Osteoblast (primary cell): ENCODE measurements at regions not wholly inside any gene's neighbourhood (a gene's known extent, or its start where the extent isn't known, plus 50 kb on each side); places are given as distances from the start of the nearest gene placed in this dataset.

Experiments used
- DNase-seq: peaks from one replicate; pipeline ENCODE4 v3.0.0; 2011; ENCODE audit warnings: low spot score, mixed read lengths; ENCODE audit not compliant: insufficient read length; ENCODE audit errors: missing footprints
- H2AFZ ChIP-seq: 2 replicates; pipeline ENCODE4 v1.6.0; 2011; ENCODE audit warnings: mild to moderate bottlenecking, low read length
- H3K27ac ChIP-seq: 2 replicates; pipeline ENCODE4 v1.5.1; 2011; ENCODE audit warnings: mild to moderate bottlenecking, low read depth, low read length, moderate library complexity
- H3K27me3 ChIP-seq: 2 replicates; pipeline ENCODE4 v1.6.0; 2012; ENCODE audit warnings: mild to moderate bottlenecking, control low read depth, inconsistent platforms, low read length, moderate library complexity; ENCODE audit not compliant: insufficient read depth
- H3K36me3 ChIP-seq: 2 replicates; pipeline ENCODE4 v1.5.1; 2011; ENCODE audit warnings: mild to moderate bottlenecking, low read length, control low read depth, moderate library complexity; ENCODE audit not compliant: insufficient read depth
- H3K4me1 ChIP-seq: 2 replicates; pipeline ENCODE4 v1.5.1; 2011; ENCODE audit warnings: mild to moderate bottlenecking, low read length, control low read depth, moderate library complexity; ENCODE audit not compliant: insufficient read depth
- H3K4me2 ChIP-seq: 2 replicates; pipeline ENCODE4 v1.6.0; 2011; ENCODE audit warnings: mild to moderate bottlenecking, low read length; ENCODE audit not compliant: insufficient read depth
- H3K4me3 ChIP-seq: fragments of 200-600 bp; sonication (generic); 3 replicates; pipeline ENCODE4 v1.5.1; 2012; ENCODE audit warnings: mild to moderate bottlenecking, low read length, inconsistent platforms; ENCODE audit not compliant: insufficient read depth
- H3K79me2 ChIP-seq: 2 replicates; pipeline ENCODE4 v1.6.0; 2012; ENCODE audit warnings: mild to moderate bottlenecking, low read length, control low read depth, inconsistent platforms; ENCODE audit not compliant: insufficient read depth
- H3K9me3 ChIP-seq: 2 replicates; pipeline ENCODE4 v1.5.1; 2011; ENCODE audit warnings: low read depth, low read length, control low read depth
- H4K20me1 ChIP-seq: 2 replicates; pipeline ENCODE4 v1.6.0; 2012; ENCODE audit warnings: mild to moderate bottlenecking, low read length, control low read depth; ENCODE audit not compliant: insufficient read depth
- CTCF ChIP-seq: IDR thresholded peaks from 2 replicates; pipeline ENCODE4 v1.5.1; 2011; ENCODE audit warnings: mild to moderate bottlenecking, low read depth, low read length, moderate library complexity; ENCODE audit errors: extremely low read depth

GRCh38 chr4:136812100-136812880 is 720.0 kb downstream of the PCDH18 start:
- H2AFZ ChIP-seq, result no peak overlapping the region
- no peaks in the 10 kb centered on the region for H3K9me3 ChIP-seq
- no peak overlapping the region for H3K4me3 ChIP-seq
- H3K4me1 ChIP-seq, result no peaks in the 10 kb centered on the region
- DNase-seq, result no peak
- no peaks in the 10 kb centered on the region for H3K27me3 ChIP-seq
- H3K79me2 ChIP-seq, result no peaks in the 10 kb centered on the region
- no peaks in the 10 kb centered on the region for H3K36me3 ChIP-seq
- TF ChIP-seq CTCF, result no peak
- H4K20me1 ChIP-seq, result no peaks in the 10 kb centered on the region
- no peak overlapping the region for H3K27ac ChIP-seq
- no peak overlapping the region for H3K4me2 ChIP-seq

GRCh38 chr4:136811496-136812077 is 720.7 kb downstream of the PCDH18 start:
- Histone ChIP-seq H3K79me2 (no peaks in the 10 kb centered on the region), H3K27ac (no peak overlapping the region), H4K20me1 (no peaks in the 10 kb centered on the region), H3K27me3 (no peaks in the 10 kb centered on the region), H3K4me2 (no peak overlapping the region), H3K36me3 (no peaks in the 10 kb centered on the region), H2AFZ (no peak overlapping the region), H3K9me3 (peaks cover 3% of the 10 kb centered on the region), H3K4me1 (no peaks in the 10 kb centered on the region), H3K4me3 (no peak overlapping the region)
- DNase-seq, result no peak
- no peak for TF ChIP-seq CTCF

GRCh38 chr4:136810626-136811025 is 721.7 kb downstream of the PCDH18 start:
- H3K27ac ChIP-seq, result no peak overlapping the region
- H3K27me3 ChIP-seq, result no peaks in the 10 kb centered on the region
- TF ChIP-seq CTCF, result no peak
- H2AFZ ChIP-seq, result no peak overlapping the region
- H3K79me2 ChIP-seq, result no peaks in the 10 kb centered on the region
- no peak overlapping the region for H3K4me2 ChIP-seq
- no peaks in the 10 kb centered on the region for H4K20me1 ChIP-seq
- no peak overlapping the region for H3K4me3 ChIP-seq
- H3K4me1 ChIP-seq, result no peaks in the 10 kb centered on the region
- H3K9me3 ChIP-seq, result peaks cover 3% of the 10 kb centered on the region
- no peak for DNase-seq
- H3K36me3 ChIP-seq, result no peaks in the 10 kb centered on the region

GRCh38 chr4:136806844-136807243 is 725.5 kb downstream of the PCDH18 start:
- Histone ChIP-seq H2AFZ (no peak overlapping the region), H3K9me3 (peaks cover 3% of the 10 kb centered on the region), H3K4me3 (no peak overlapping the region)

More at GRCh38 chr4:136806844-136807243, 725.5 kb downstream of the PCDH18 start:
- Histone ChIP-seq H3K4me1 (no peaks in the 10 kb centered on the region), H3K79me2 (no peaks in the 10 kb centered on the region), H3K27me3 (no peaks in the 10 kb centered on the region), H3K4me2 (no peak overlapping the region), H3K27ac (no peak overlapping the region), H3K36me3 (no peaks in the 10 kb centered on the region), H4K20me1 (no peaks in the 10 kb centered on the region)
- TF ChIP-seq CTCF, result no peak
- DNase-seq, result no peak
